Liver (tissue), 3 donors: ENCODE measurements at regions not wholly inside any gene's neighbourhood (a gene's known extent, or its start where the extent isn't known, plus 50 kb on each side); places are given as distances from the start of the nearest gene placed in this dataset.

Experiments
- TAF1 ChIP-seq: conservative IDR thresholded peaks from 2 replicates; pipeline ENCODE4 v1.6.1; 2016; ENCODE audit warnings: antibody characterized with exemption, mild to moderate bottlenecking
- TF ChIP-seq, protein P1 (sequence below): fragments of 150-350 bp; IDR thresholded peaks from 2 replicates; pipeline ENCODE4 v1.5.1; 2017; ENCODE audit warnings: improper control_type of control experiment, low read depth, low read length; ENCODE audit not compliant: missing input control
- donor health status: healthy.
- donor health status: healthy.

- TF ChIP-seq TAF1 = no peak
- TF ChIP-seq, protein P1, sequence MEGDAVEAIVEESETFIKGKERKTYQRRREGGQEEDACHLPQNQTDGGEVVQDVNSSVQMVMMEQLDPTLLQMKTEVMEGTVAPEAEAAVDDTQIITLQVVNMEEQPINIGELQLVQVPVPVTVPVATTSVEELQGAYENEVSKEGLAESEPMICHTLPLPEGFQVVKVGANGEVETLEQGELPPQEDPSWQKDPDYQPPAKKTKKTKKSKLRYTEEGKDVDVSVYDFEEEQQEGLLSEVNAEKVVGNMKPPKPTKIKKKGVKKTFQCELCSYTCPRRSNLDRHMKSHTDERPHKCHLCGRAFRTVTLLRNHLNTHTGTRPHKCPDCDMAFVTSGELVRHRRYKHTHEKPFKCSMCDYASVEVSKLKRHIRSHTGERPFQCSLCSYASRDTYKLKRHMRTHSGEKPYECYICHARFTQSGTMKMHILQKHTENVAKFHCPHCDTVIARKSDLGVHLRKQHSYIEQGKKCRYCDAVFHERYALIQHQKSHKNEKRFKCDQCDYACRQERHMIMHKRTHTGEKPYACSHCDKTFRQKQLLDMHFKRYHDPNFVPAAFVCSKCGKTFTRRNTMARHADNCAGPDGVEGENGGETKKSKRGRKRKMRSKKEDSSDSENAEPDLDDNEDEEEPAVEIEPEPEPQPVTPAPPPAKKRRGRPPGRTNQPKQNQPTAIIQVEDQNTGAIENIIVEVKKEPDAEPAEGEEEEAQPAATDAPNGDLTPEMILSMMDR = peak; percentile 9
Observed at GRCh38 chr3:146334151-146334550, 83.2 kb upstream of the PLSCR4 start.
